HG02970 (cell line): ENCODE measurements at regions not wholly inside any gene's neighbourhood (a gene's known extent, or its start where the extent isn't known, plus 50 kb on each side); places are given as distances from the start of the nearest gene placed in this dataset.

Source experiments
- ATAC-seq: cut with Tn5 transposase; IDR thresholded peaks from one replicate; pipeline ENCODE4 v1.9.1; 2021; ENCODE audit warnings: mild to moderate bottlenecking, moderate library complexity, moderate number of reproducible peaks; ENCODE audit not compliant: unreplicated experiment, low FRiP score

DNA sequence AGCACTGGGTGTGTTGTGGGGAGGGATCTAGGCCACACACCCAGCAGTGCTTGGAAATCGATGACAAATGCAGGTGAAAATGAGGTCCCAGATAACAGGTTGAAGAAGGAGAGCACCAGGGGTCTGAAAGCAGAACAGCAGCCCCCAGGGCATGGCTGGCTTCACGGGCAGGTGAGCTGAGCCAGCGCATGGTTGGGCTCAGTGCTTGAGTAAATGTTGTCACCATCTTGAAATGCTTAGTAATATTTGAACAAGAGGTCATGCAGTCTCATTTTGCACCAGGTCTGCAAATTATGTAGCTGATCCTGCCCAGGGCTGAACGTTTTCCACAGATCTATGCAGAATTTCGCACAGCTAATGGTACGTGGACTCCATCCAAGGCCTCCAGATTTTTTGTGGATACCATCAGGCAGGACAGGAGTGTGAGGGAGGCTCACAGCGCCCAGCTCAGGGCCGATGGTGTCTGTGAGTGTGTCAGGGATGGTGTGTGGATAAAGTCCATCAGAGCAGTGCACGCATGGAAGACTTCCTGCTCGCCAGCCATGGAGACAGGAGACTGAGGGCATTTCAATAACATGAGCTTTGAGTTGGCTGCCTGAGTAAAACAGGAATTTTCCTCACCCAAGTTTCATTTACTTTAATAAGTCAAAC is 53.1 kb upstream of the SNX9 start:
- no peak for ATAC-seq

GRCh38 chr6:157770946-157771345 is 52.1 kb upstream of the SNX9 start:
- ATAC-seq: no peak

GRCh38 chr6:157772820-157773219 is 50.2 kb upstream of the SNX9 start:
- no peak for ATAC-seq
